ENCODE measurements at regions not wholly inside any gene's neighbourhood (a gene's known extent, or its start where the extent isn't known, plus 50 kb on each side); places are given as distances from the start of the nearest gene placed in this dataset.

- peaks cover 0 to 4% of the 10 kb centered on the region in 2 donors for H3K4me1 ChIP-seq
- no peaks in the 10 kb centered on the region for H3K9me3 ChIP-seq
- no peaks in the 10 kb centered on the region for H3K36me3 ChIP-seq
- TF ChIP-seq POLR2A (IDR thresholded peaks at IDR 0.05): no peak
- no peak for TF ChIP-seq CTCF (IDR thresholded peaks at IDR 0.05)
- no peak for TF ChIP-seq POLR2AphosphoS5 (IDR thresholded peaks at IDR 0.05)
- no peak overlapping the region for H3K4me3 ChIP-seq
- intact Hi-C loops (cut with DNase I; ENCODE audit: low total_unique reads): no loop called here
- DNase-seq (ENCODE audit: low spot score in 2 of 2): no peak
- H3K27me3 ChIP-seq: no peaks in the 10 kb centered on the region
- H3K27ac ChIP-seq: no peak overlapping the region
Measured at GRCh38 chr1:220363196-220363837, 91.1 kb upstream of the RAB3GAP2 start.

GRCh38 chr1:220356981-220357850, 85.0 kb upstream of the RAB3GAP2 start:
- intact Hi-C loops (cut with DNase I; ENCODE audit: low total_unique reads): loop anchor here (2.0 kb wide), 1 partner anchor 64 kb away; no protein-coding TSS in a partner anchor
- Histone ChIP-seq H3K9me3 (no peaks in the 10 kb centered on the region), H3K4me3 (no peak overlapping the region), H3K27me3 (no peaks in the 10 kb centered on the region), H3K27ac (no peak overlapping the region), H3K36me3 (no peaks in the 10 kb centered on the region), H3K4me1 (no peaks in the 10 kb centered on the region)
- no peak for DNase-seq (ENCODE audit: low spot score in 2 of 2)
- TF ChIP-seq POLR2AphosphoS5 (IDR thresholded peaks at IDR 0.05) (no peak), POLR2A (IDR thresholded peaks at IDR 0.05) (no peak), CTCF (IDR thresholded peaks at IDR 0.05) (no peak)

GRCh38 chr1:220353229-220354012, 81.2 kb upstream of the RAB3GAP2 start:
- H3K27ac ChIP-seq: no peak overlapping the region
- H3K4me3 ChIP-seq: no peak overlapping the region
- no peak for DNase-seq (ENCODE audit: low spot score in 2 of 2)
- no peaks in the 10 kb centered on the region for H3K4me1 ChIP-seq
- intact Hi-C loops (cut with DNase I; ENCODE audit: low total_unique reads): no loop called here
- no peaks in the 10 kb centered on the region for H3K27me3 ChIP-seq
- no peaks in the 10 kb centered on the region for H3K36me3 ChIP-seq
- TF ChIP-seq CTCF (IDR thresholded peaks at IDR 0.05): no peak
- TF ChIP-seq POLR2AphosphoS5 (IDR thresholded peaks at IDR 0.05): no peak
- no peak for TF ChIP-seq POLR2A (IDR thresholded peaks at IDR 0.05)
- no peaks in the 10 kb centered on the region for H3K9me3 ChIP-seq

- H3K9me3 ChIP-seq: no peaks in the 10 kb centered on the region
- no peak for TF ChIP-seq POLR2AphosphoS5 (IDR thresholded peaks at IDR 0.05)
- no peak for TF ChIP-seq POLR2A (IDR thresholded peaks at IDR 0.05)
- TF ChIP-seq CTCF (IDR thresholded peaks at IDR 0.05): no peak
- intact Hi-C loops (cut with DNase I; ENCODE audit: low total_unique reads): no loop called here
- no peak for DNase-seq (ENCODE audit: low spot score in 2 of 2)
- H3K27ac ChIP-seq: no peak overlapping the region
- H3K4me3 ChIP-seq: no peak overlapping the region
- no peaks in the 10 kb centered on the region for H3K27me3 ChIP-seq
- no peaks in the 10 kb centered on the region for H3K4me1 ChIP-seq
- no peaks in the 10 kb centered on the region for H3K36me3 ChIP-seq
Measured at GRCh38 chr1:220348211-220348610, 76.0 kb upstream of the RAB3GAP2 start.
